ENCODE measurements at regions not wholly inside any gene's neighbourhood (a gene's known extent, or its start where the extent isn't known, plus 50 kb on each side); places are given as distances from the start of the nearest gene placed in this dataset.

GRCh38 chr11:101729406-101730078 lies 145.7 kb upstream of the TRPC6 start:
- no peaks in the 10 kb centered on the region for H4K20me1 ChIP-seq (replicated peaks; ENCODE audit: insufficient read depth)
- TF ChIP-seq ZNF114 (CRISPR knock-in tag; IDR thresholded peaks at IDR 0.05) (no peak), ETS1 (IDR thresholded peaks at IDR 0.05) (no peak), ZNF331 (CRISPR knock-in tag; IDR thresholded peaks at IDR 0.05; ENCODE audit: low read depth) (no peak), JUNB (IDR thresholded peaks at IDR 0.05; ENCODE audit: unreplicated experiment) (no peak), CREB1 (CRISPR knock-in tag; IDR thresholded peaks at IDR 0.05; ENCODE audit: low read depth) (no peak), CTCF (conservative IDR thresholded peaks at IDR 0.05; ENCODE audit: low read depth in 2 of 2) (no peak), POLR2AphosphoS5 (IDR thresholded peaks at IDR 0.05; ENCODE audit: low read depth) (no peak)
- no peak overlapping the region for H3K4me3 ChIP-seq
- no peak for ATAC-seq
- no peak for DNase-seq (ENCODE audit: low spot score)
- no peaks in the 10 kb centered on the region for H3K36me3 ChIP-seq (ENCODE audit: insufficient read depth)
- Mint-ChIP-seq H3K9me3 (no peaks in the 10 kb centered on the region), H3K27me3 (ENCODE audit: insufficient read depth, low read depth, poor library complexity) (no peaks in the 10 kb centered on the region), H3K4me3 (no peak overlapping the region), H3K4me1 (peaks cover 10% of the 10 kb centered on the region; the same call in 2 of the 3 replicates), H3K27ac (no peak overlapping the region), H3K36me3 (ENCODE audit: low read depth) (no peaks in the 10 kb centered on the region)
- H3K4me1 ChIP-seq (ENCODE audit: insufficient read depth) = peaks cover 4% of the 10 kb centered on the region; the same call in 1 of the 2 replicates
- H3K9me2 ChIP-seq (ENCODE audit: insufficient read depth) = no peaks in the 10 kb centered on the region
- H3K27me3 ChIP-seq (ENCODE audit: insufficient read depth) = no peaks in the 10 kb centered on the region
- no peaks in the 10 kb centered on the region for H3F3A ChIP-seq (replicated peaks; ENCODE audit: low read depth)
- no peaks in the 10 kb centered on the region for H3K79me2 ChIP-seq (replicated peaks; ENCODE audit: insufficient read depth)
- no peak overlapping the region for H3K4me2 ChIP-seq
- no peak overlapping the region for H3K27ac ChIP-seq (ENCODE audit: low read depth)
- no peak overlapping the region for H2AFZ ChIP-seq

- H3K79me2 ChIP-seq (replicated peaks; ENCODE audit: insufficient read depth) = no peaks in the 10 kb centered on the region
- H3K36me3 Mint-ChIP-seq (ENCODE audit: low read depth) = no peaks in the 10 kb centered on the region
- H3K4me3 ChIP-seq = no peak overlapping the region
- ATAC-seq = no peak
- H3K4me1 ChIP-seq (ENCODE audit: insufficient read depth) = peaks cover 4% of the 10 kb centered on the region; the same call in 1 of the 2 replicates
- H4K20me1 ChIP-seq (replicated peaks; ENCODE audit: insufficient read depth) = no peaks in the 10 kb centered on the region
- DNase-seq (ENCODE audit: low spot score) = no peak
- no peak overlapping the region for H3K27ac ChIP-seq (ENCODE audit: low read depth)
- no peaks in the 10 kb centered on the region for H3K9me3 Mint-ChIP-seq
- peaks cover 10% of the 10 kb centered on the region; the same call in 2 of the 3 replicates for H3K4me1 Mint-ChIP-seq
- H3K9me2 ChIP-seq (ENCODE audit: insufficient read depth) = no peaks in the 10 kb centered on the region
- H3K27me3 ChIP-seq (ENCODE audit: insufficient read depth) = no peaks in the 10 kb centered on the region
- no peak overlapping the region for H3K4me2 ChIP-seq
- H3K4me3 Mint-ChIP-seq = no peak overlapping the region
- no peak overlapping the region for H2AFZ ChIP-seq
- H3K27ac Mint-ChIP-seq = no peak overlapping the region
- no peaks in the 10 kb centered on the region for H3K36me3 ChIP-seq (ENCODE audit: insufficient read depth)
- TF ChIP-seq STAT1 (IDR thresholded peaks at IDR 0.05; ENCODE audit: unreplicated experiment) (no peak), CREB1 (CRISPR knock-in tag; IDR thresholded peaks at IDR 0.05; ENCODE audit: low read depth) (no peak), EZH2 (IDR thresholded peaks at IDR 0.05; ENCODE audit: low read depth, unreplicated experiment) (no peak), ETS1 (IDR thresholded peaks at IDR 0.05) (no peak), CTCF (conservative IDR thresholded peaks at IDR 0.05; ENCODE audit: low read depth in 2 of 2) (no peak), NANOG (IDR thresholded peaks at IDR 0.05; ENCODE audit: borderline replicate concordance) (no peak), ZNF331 (CRISPR knock-in tag; IDR thresholded peaks at IDR 0.05; ENCODE audit: low read depth) (no peak), EZH2phosphoT487 (IDR thresholded peaks at IDR 0.05; ENCODE audit: unreplicated experiment) (no peak)
- no peaks in the 10 kb centered on the region for H3K27me3 Mint-ChIP-seq (ENCODE audit: insufficient read depth, low read depth, poor library complexity)
- H3F3A ChIP-seq (replicated peaks; ENCODE audit: low read depth) = no peaks in the 10 kb centered on the region
Measured at GRCh38 chr11:101727451-101727850, 143.6 kb upstream of the TRPC6 start.
